ENCODE measurements at regions not wholly inside any gene's neighbourhood (a gene's known extent, or its start where the extent isn't known, plus 50 kb on each side); places are given as distances from the start of the nearest gene placed in this dataset.
A peak's percentile ranks its signal among the peaks of the same experiment; 100 is the strongest.
"Not testable (repeated sequence)": the region's sequence is repeated elsewhere in the genome, so short reads cannot be mapped to it uniquely, and the experiment has no call there.

GRCh38 chr20:53810661-53811355 lies 217.2 kb upstream of the ZNF217 start:
- Mint-ChIP-seq H3K27ac (no peak overlapping the region), H3K4me3 (no peak overlapping the region), H3K4me1 (peaks cover 0 to 13% (median 2%) of the 10 kb centered on the region in 4 donors), H3K27me3 (no peaks in the 10 kb centered on the region), H3K9me3 (peaks cover 0 to 4% (median 0%) of the 10 kb centered on the region in 7 donors), H3K36me3 (no peaks in the 10 kb centered on the region)
- Histone ChIP-seq H3K27ac (ENCODE audit: insufficient read depth, low read length, poor library complexity, severe bottlenecking) (no peak overlapping the region), H3K36me3 (ENCODE audit: control insufficient read depth, insufficient read depth, low read length) (no peaks in the 10 kb centered on the region), H3K27me3 (ENCODE audit: control insufficient read depth, insufficient read depth, low read length) (no peaks in the 10 kb centered on the region), H3K4me3 (ENCODE audit: low read depth, low read length) (no peak overlapping the region), H3K9me3 (ENCODE audit: control insufficient read depth in 2 of 2, low read length in 2 of 2) (no peaks in the 10 kb centered on the region), H3K4me1 (ENCODE audit: control insufficient read depth, insufficient read depth, low read length, poor library complexity, severe bottlenecking) (no peaks in the 10 kb centered on the region)
- ATAC-seq (ENCODE audit: low read depth in 2 of 2) (no peak), DNase-seq (no peak)

DNA sequence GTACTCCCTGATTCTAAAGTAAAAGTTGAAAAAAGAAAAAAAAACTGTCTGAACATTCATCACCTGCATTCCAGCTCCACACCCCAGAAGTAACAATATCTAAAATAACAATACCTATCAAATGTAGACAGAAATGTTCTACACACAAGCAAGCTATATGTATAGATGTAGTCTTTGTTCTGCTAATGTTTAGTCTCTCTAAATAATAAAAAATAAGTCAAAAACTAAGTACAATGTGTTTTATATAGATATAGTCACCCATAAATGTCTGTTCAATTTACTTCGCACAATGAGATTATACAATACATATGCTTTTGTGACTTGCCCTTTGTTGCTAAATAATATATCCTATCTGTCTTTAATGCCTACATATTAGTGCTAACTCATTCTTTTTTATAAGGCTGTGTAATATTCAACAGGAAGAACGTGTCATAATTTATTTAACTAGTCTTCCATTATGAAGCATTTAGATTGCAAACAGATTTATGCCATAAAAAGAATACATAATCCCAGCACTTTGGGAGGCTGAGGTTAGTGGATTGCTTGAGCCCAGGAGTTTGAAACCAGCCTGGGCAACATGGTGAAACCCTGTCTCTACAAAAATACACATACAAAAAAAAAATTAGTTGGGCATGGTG lies 216.2 kb upstream of the ZNF217 start:
- H3K4me3 ChIP-seq (ENCODE audit: low read depth, low read length), result no peak overlapping the region
- H3K4me3 Mint-ChIP-seq, result no peak overlapping the region
- no peak overlapping the region for H3K27ac Mint-ChIP-seq
- no peak overlapping the region for H3K27ac ChIP-seq (ENCODE audit: insufficient read depth, low read length, poor library complexity, severe bottlenecking)
- no peaks in the 10 kb centered on the region for H3K27me3 ChIP-seq (ENCODE audit: control insufficient read depth, insufficient read depth, low read length)
- H3K9me3 Mint-ChIP-seq, result peaks cover 0 to 4% (median 0%) of the 10 kb centered on the region in 7 donors
- no peak for ATAC-seq (ENCODE audit: low read depth in 2 of 2)
- no peaks in the 10 kb centered on the region for H3K4me1 ChIP-seq (ENCODE audit: control insufficient read depth, insufficient read depth, low read length, poor library complexity, severe bottlenecking)
- no peaks in the 10 kb centered on the region for H3K9me3 ChIP-seq (ENCODE audit: control insufficient read depth in 2 of 2, low read length in 2 of 2)
- no peaks in the 10 kb centered on the region for H3K27me3 Mint-ChIP-seq
- H3K36me3 Mint-ChIP-seq, result no peaks in the 10 kb centered on the region
- no peak for DNase-seq
- peaks cover 0 to 7% (median 1%) of the 10 kb centered on the region in 4 donors for H3K4me1 Mint-ChIP-seq
- H3K36me3 ChIP-seq (ENCODE audit: control insufficient read depth, insufficient read depth, low read length), result no peaks in the 10 kb centered on the region

DNA sequence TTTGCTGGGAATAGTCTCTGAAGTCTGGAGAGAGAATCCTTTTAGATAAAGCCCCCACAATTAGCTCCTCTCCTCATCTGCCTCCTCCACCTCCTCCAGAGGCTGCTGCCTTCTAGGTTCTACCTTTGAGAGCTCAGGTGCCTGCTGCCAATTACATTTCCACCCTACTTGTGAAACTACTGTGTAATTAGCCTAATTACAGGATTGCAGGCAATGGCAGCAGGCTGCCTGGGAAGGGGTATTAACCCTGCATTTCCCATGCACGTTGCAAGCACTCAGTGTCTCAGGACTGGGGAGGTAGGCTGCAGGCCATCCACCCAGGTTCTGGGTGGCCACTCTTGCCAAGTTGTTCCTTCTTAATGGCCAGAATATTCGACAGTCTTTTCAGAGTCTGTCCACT lies 215.6 kb upstream of the ZNF217 start:
- Mint-ChIP-seq H3K9me3 (peaks cover 0 to 4% (median 0%) of the 10 kb centered on the region in 7 donors), H3K27me3 (no peaks in the 10 kb centered on the region), H3K36me3 (no peaks in the 10 kb centered on the region), H3K4me3 (no peak overlapping the region), H3K27ac (peak overlapping the region in 1 of 3 donors; percentile 60), H3K4me1 (peaks cover 0 to 3% (median 0%) of the 10 kb centered on the region in 4 donors)
- Histone ChIP-seq H3K4me3 (ENCODE audit: low read depth, low read length) (no peak overlapping the region), H3K36me3 (ENCODE audit: control insufficient read depth, insufficient read depth, low read length) (no peaks in the 10 kb centered on the region), H3K27ac (ENCODE audit: insufficient read depth, low read length, poor library complexity, severe bottlenecking) (no peak overlapping the region), H3K9me3 (ENCODE audit: control insufficient read depth in 2 of 2, low read length in 2 of 2) (no peaks in the 10 kb centered on the region), H3K4me1 (ENCODE audit: control insufficient read depth, insufficient read depth, low read length, poor library complexity, severe bottlenecking) (no peaks in the 10 kb centered on the region), H3K27me3 (ENCODE audit: control insufficient read depth, insufficient read depth, low read length) (no peaks in the 10 kb centered on the region)
- DNase-seq, result no peak
- ATAC-seq (ENCODE audit: low read depth in 2 of 2), result no peak

GRCh38 chr20:53808733-53809132 lies 215.1 kb upstream of the ZNF217 start:
- ATAC-seq (ENCODE audit: low read depth in 2 of 2) (no peak), DNase-seq (no peak)
- H3K4me1 ChIP-seq (ENCODE audit: control insufficient read depth, insufficient read depth, low read length, poor library complexity, severe bottlenecking), result no peaks in the 10 kb centered on the region
- no peaks in the 10 kb centered on the region for H3K27me3 ChIP-seq (ENCODE audit: control insufficient read depth, insufficient read depth, low read length)
- Mint-ChIP-seq H3K27me3 (no peaks in the 10 kb centered on the region), H3K27ac (no peak overlapping the region), H3K4me1 (peaks cover 0 to 3% (median 0%) of the 10 kb centered on the region in 4 donors), H3K9me3 (peaks cover 0 to 2% (median 0%) of the 10 kb centered on the region in 7 donors), H3K4me3 (no peak overlapping the region), H3K36me3 (no peaks in the 10 kb centered on the region)
- H3K9me3 ChIP-seq (ENCODE audit: control insufficient read depth in 2 of 2, low read length in 2 of 2), result no peaks in the 10 kb centered on the region
- H3K4me3 ChIP-seq (ENCODE audit: low read depth, low read length), result no peak overlapping the region
- no peak overlapping the region for H3K27ac ChIP-seq (ENCODE audit: insufficient read depth, low read length, poor library complexity, severe bottlenecking)
- no peaks in the 10 kb centered on the region for H3K36me3 ChIP-seq (ENCODE audit: control insufficient read depth, insufficient read depth, low read length)

DNA sequence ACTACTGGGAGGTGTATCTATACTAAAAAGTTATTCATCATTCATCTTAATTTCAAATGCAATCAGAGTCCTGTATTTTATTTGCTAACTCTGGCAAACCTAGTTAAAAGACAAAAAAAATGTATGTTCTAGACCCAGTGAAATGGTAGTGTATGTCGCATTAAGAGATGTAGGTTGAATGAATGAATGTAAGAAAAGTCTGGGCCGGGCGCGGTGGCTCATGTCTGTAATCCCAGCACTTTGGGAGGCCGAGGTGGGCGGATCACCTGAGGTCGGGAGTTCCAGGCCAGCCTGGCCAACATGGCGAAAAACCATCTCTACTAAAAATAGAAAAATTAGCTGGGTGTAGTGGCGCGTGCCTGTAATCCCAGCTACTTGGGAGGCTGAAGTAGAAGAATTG lies 214.7 kb upstream of the ZNF217 start:
- H3K4me1 ChIP-seq (ENCODE audit: control insufficient read depth, insufficient read depth, low read length, poor library complexity, severe bottlenecking); H3K4me3 Mint-ChIP-seq; H3K27ac Mint-ChIP-seq; H3K4me3 ChIP-seq (ENCODE audit: low read depth, low read length); H3K27me3 ChIP-seq (ENCODE audit: control insufficient read depth, insufficient read depth, low read length); H3K36me3 Mint-ChIP-seq; ATAC-seq (ENCODE audit: low read depth in 2 of 2); H3K27me3 Mint-ChIP-seq; H3K9me3 ChIP-seq (ENCODE audit: control insufficient read depth in 2 of 2, low read length in 2 of 2); H3K27ac ChIP-seq (ENCODE audit: insufficient read depth, low read length, poor library complexity, severe bottlenecking); H3K36me3 ChIP-seq (ENCODE audit: control insufficient read depth, insufficient read depth, low read length); DNase-seq; H3K4me1 Mint-ChIP-seq; H3K9me3 Mint-ChIP-seq: not testable (repeated sequence)

DNA sequence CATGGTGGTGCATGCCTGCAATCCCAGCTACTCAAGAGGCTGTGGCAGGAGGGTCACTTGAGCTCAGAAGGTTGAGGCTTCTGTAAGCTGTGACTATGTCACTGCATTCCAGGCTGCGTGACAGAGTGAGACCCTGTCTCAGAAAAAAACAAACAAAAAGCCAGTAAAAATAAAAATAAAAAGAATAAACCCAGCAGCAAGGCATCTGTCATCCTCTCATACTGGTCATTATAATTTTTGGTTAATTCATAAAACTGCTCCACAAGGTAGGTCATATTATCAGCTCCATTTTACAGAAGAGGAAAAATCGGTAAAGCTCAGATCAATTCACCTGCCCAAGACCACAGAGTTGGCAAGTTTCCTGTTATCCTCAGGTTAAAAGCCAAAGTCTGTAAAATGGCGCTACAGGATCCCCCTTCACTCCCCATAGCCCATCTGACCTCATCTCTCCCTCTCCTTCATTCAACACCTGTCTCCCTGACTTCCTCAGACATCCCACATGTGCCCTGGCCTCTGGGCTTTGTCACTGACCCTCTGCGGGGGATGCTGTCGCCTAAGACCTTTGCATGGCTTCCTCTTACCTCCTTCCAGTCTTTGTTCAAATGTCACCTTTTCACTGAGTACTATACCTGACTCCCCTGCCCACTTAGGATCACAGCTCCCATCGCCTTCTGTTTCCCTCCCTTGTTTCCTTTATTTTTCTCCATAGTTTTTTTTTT lies 213.2 kb upstream of the ZNF217 start:
- Histone ChIP-seq H3K27me3 (ENCODE audit: control insufficient read depth, insufficient read depth, low read length) (no peaks in the 10 kb centered on the region), H3K4me1 (ENCODE audit: control insufficient read depth, insufficient read depth, low read length, poor library complexity, severe bottlenecking) (no peaks in the 10 kb centered on the region), H3K36me3 (ENCODE audit: control insufficient read depth, insufficient read depth, low read length) (no peaks in the 10 kb centered on the region), H3K27ac (ENCODE audit: insufficient read depth, low read length, poor library complexity, severe bottlenecking) (no peak overlapping the region), H3K9me3 (ENCODE audit: control insufficient read depth in 2 of 2, low read length in 2 of 2) (no peaks in the 10 kb centered on the region), H3K4me3 (ENCODE audit: low read depth, low read length) (no peak overlapping the region)
- peak overlapping the region in 2 of 3 donors; percentile 9 to 79 for H3K27ac Mint-ChIP-seq
- H3K4me1 Mint-ChIP-seq, result peaks cover 0 to 3% (median 0%) of the 10 kb centered on the region in 4 donors
- no peaks in the 10 kb centered on the region for H3K36me3 Mint-ChIP-seq
- DNase-seq (no peak), ATAC-seq (ENCODE audit: low read depth in 2 of 2) (no peak)
- H3K27me3 Mint-ChIP-seq, result no peaks in the 10 kb centered on the region
- peaks cover 0 to 2% (median 0%) of the 10 kb centered on the region in 7 donors for H3K9me3 Mint-ChIP-seq
- no peak overlapping the region for H3K4me3 Mint-ChIP-seq

DNA sequence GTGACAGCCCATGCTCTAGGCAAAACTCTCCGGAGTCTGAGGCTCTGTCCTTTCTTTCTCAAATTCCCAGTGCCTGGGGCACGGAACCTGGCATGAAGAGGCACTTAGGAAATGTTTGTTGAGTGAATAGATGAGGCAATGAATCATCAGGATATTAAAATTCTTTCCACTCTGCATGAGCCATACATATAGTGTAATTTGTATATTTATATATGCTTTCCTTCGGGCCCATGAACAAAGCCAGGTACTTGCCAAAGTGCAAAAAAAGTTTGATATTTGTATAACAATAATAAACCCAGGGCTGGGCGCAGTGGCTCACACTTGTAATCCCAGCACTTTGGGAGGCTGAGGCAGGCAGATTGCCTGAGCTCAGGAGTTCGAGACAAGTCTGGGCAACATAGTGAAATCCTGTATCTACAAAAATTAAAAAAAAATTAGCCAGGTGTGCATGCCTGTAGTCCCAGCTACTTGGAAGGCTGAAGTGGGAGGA lies 212.3 kb upstream of the ZNF217 start:
- ATAC-seq (ENCODE audit: low read depth in 2 of 2), result no peak

More for the DNA sequence above, 212.3 kb upstream of the ZNF217 start:
- Mint-ChIP-seq H3K27me3 (peaks cover 5% of the 10 kb centered on the region), H3K4me1 (peaks cover 0 to 3% (median 0%) of the 10 kb centered on the region in 4 donors), H3K4me3 (no peak overlapping the region), H3K27ac (no peak overlapping the region), H3K9me3 (no peaks in the 10 kb centered on the region), H3K36me3 (no peaks in the 10 kb centered on the region)
- no peaks in the 10 kb centered on the region for H3K4me1 ChIP-seq (ENCODE audit: control insufficient read depth, insufficient read depth, low read length, poor library complexity, severe bottlenecking)
- no peaks in the 10 kb centered on the region for H3K27me3 ChIP-seq (ENCODE audit: control insufficient read depth, insufficient read depth, low read length)
- no peak overlapping the region for H3K27ac ChIP-seq (ENCODE audit: insufficient read depth, low read length, poor library complexity, severe bottlenecking)
- no peaks in the 10 kb centered on the region for H3K36me3 ChIP-seq (ENCODE audit: control insufficient read depth, insufficient read depth, low read length)
- DNase-seq, result no peak
- no peak overlapping the region for H3K4me3 ChIP-seq (ENCODE audit: low read depth, low read length)
- H3K9me3 ChIP-seq (ENCODE audit: control insufficient read depth in 2 of 2, low read length in 2 of 2), result no peaks in the 10 kb centered on the region
